HFF-Myc (cell line): ENCODE measurements at regions not wholly inside any gene's neighbourhood (a gene's known extent, or its start where the extent isn't known, plus 50 kb on each side); places are given as distances from the start of the nearest gene placed in this dataset.

Experiments
- DNase-seq: peaks from one replicate; pipeline ENCODE4 v3.0.0-alpha.2; 2011; ENCODE audit warnings: low read depth; ENCODE audit errors: extremely low read depth
- H3K4me3 ChIP-seq: replicated peaks from 2 replicates; pipeline ENCODE4 v1.5.1; 2011; ENCODE audit warnings: low read depth, mild to moderate bottlenecking, control low read depth, low read length
- TF ChIP-seq, protein P1 (sequence below): IDR thresholded peaks from 2 replicates; pipeline ENCODE4 v1.5.1; 2012; ENCODE audit warnings: mild to moderate bottlenecking, low read depth, low read length, control low read depth; ENCODE audit errors: missing control alignments

DNA sequence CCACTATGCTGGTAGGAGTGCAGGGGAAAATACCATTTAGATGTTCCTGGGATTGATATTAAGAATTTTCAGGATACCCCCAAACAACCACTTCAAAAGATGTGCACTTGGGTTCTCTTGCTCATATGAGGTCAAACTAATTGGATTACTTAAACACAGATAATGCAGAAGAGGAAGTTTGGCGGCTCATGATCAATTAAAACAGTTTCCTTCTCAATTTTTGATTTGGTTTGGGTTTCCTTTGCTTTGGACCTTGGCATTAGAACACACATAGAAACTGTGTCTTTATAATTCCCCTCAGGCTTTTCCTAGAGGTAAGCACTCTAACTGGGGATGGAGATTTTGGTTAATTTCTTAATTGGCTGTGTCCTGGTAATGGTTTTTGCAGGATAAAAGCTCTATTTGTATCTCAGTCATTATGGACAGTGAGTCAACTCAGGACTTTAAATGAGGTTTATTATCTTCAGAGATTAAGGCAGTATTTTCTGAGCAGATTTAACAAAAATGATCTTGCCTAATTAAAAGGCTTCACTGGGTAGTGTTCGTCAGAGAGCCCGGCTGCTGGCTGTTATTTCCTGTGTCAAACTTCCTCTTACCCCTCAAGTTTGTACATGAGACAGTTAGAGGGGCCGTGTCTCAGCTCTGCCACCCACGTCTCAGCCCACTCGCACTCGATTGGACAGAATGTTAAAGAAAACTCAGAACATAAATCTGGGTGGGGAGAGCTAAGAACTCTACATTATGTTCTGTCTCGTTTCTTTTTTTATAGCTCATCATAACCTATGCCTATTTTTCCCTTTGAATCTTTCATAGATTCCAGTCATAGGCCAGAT is 50.3 kb upstream of the PREP start:
- DNase-seq, result no peak
- no peak overlapping the region for H3K4me3 ChIP-seq
- TF ChIP-seq, protein P1, sequence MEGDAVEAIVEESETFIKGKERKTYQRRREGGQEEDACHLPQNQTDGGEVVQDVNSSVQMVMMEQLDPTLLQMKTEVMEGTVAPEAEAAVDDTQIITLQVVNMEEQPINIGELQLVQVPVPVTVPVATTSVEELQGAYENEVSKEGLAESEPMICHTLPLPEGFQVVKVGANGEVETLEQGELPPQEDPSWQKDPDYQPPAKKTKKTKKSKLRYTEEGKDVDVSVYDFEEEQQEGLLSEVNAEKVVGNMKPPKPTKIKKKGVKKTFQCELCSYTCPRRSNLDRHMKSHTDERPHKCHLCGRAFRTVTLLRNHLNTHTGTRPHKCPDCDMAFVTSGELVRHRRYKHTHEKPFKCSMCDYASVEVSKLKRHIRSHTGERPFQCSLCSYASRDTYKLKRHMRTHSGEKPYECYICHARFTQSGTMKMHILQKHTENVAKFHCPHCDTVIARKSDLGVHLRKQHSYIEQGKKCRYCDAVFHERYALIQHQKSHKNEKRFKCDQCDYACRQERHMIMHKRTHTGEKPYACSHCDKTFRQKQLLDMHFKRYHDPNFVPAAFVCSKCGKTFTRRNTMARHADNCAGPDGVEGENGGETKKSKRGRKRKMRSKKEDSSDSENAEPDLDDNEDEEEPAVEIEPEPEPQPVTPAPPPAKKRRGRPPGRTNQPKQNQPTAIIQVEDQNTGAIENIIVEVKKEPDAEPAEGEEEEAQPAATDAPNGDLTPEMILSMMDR, result no peak
